H9 (cell line): ENCODE measurements at regions not wholly inside any gene's neighbourhood (a gene's known extent, or its start where the extent isn't known, plus 50 kb on each side); places are given as distances from the start of the nearest gene placed in this dataset.

Experiments used
- DNase-seq: peaks from one replicate; pipeline ENCODE4 v3.0.0-alpha.2; 2017
- H2AFZ ChIP-seq: one replicate; pipeline ENCODE4 v1.6.1; 2013; ENCODE audit warnings: mild to moderate bottlenecking, low read length, control low read depth, moderate library complexity
- H2AK5ac ChIP-seq: 2 replicates; pipeline ENCODE4 v1.6.1; 2013; ENCODE audit warnings: low read length, control low read depth, mixed read lengths; ENCODE audit not compliant: insufficient read length
- H2BK120ac ChIP-seq: one replicate; pipeline ENCODE4 v1.6.1; 2013; ENCODE audit warnings: low read depth, mild to moderate bottlenecking, low read length, control low read depth, inconsistent platforms; ENCODE audit not compliant: poor library complexity, severe bottlenecking
- H2BK12ac ChIP-seq: 2 replicates; pipeline ENCODE4 v1.6.1; 2013; ENCODE audit warnings: low read length, control low read depth, mixed read lengths, low read depth; ENCODE audit not compliant: insufficient read length
- H2BK15ac ChIP-seq: 2 replicates; pipeline ENCODE4 v1.6.1; 2013; ENCODE audit warnings: low read depth, low read length, control low read depth
- H2BK20ac ChIP-seq: one replicate; pipeline ENCODE4 v1.6.1; 2013; ENCODE audit warnings: low read depth, mild to moderate bottlenecking, low read length, control low read depth, inconsistent platforms; ENCODE audit not compliant: poor library complexity, severe bottlenecking
- H2BK5ac ChIP-seq: 2 replicates; pipeline ENCODE4 v1.6.1; 2013; ENCODE audit warnings: low read length, control low read depth, mixed read lengths; ENCODE audit not compliant: insufficient read length
- H3K14ac ChIP-seq: 2 replicates; pipeline ENCODE4 v1.6.1; 2013; ENCODE audit warnings: low read length, control low read depth; ENCODE audit not compliant: insufficient read depth
- H3K18ac ChIP-seq: 2 replicates; pipeline ENCODE4 v1.6.1; 2013; ENCODE audit warnings: low read depth, mild to moderate bottlenecking, mixed read lengths, low read length, control low read depth; ENCODE audit not compliant: insufficient read length
- H3K23ac ChIP-seq: 2 replicates; pipeline ENCODE4 v1.6.1; 2013; ENCODE audit warnings: low read length, control low read depth, mixed read lengths, low read depth; ENCODE audit not compliant: insufficient read length
- H3K23me2 ChIP-seq: 2 replicates; pipeline ENCODE4 v1.6.1; 2013; ENCODE audit warnings: low read depth, mild to moderate bottlenecking, mixed read lengths, low read length, control low read depth; ENCODE audit not compliant: insufficient read length, poor library complexity, severe bottlenecking
- H3K27ac ChIP-seq: 2 replicates; pipeline ENCODE4 v1.5.1; 2013; ENCODE audit warnings: low read length, control low read depth, mixed read lengths, low read depth; ENCODE audit not compliant: insufficient read length
- H3K27me3 ChIP-seq: 2 replicates; pipeline ENCODE4 v1.6.1; 2013; ENCODE audit warnings: low read length, control low read depth, inconsistent platforms; ENCODE audit not compliant: insufficient read depth
- H3K4ac ChIP-seq: 2 replicates; pipeline ENCODE4 v1.6.1; 2013; ENCODE audit warnings: low read depth, mild to moderate bottlenecking, control low read depth, inconsistent platforms, low read length, moderate library complexity
- H3K4me1 ChIP-seq: 2 replicates; pipeline ENCODE4 v1.6.1; 2013; ENCODE audit warnings: low read length, control low read depth, inconsistent platforms; ENCODE audit not compliant: insufficient read depth
- H3K4me2 ChIP-seq: 2 replicates; pipeline ENCODE4 v1.6.1; 2013; ENCODE audit warnings: low read length, control low read depth, mixed read lengths; ENCODE audit not compliant: insufficient read length, insufficient read depth
- H3K56ac ChIP-seq: 2 replicates; pipeline ENCODE4 v1.6.1; 2013; ENCODE audit warnings: low read depth, mild to moderate bottlenecking, mixed read lengths, low read length, control low read depth; ENCODE audit not compliant: insufficient read length
- H3K79me1 ChIP-seq: 2 replicates; pipeline ENCODE4 v1.6.1; 2013; ENCODE audit warnings: low read depth, mild to moderate bottlenecking, moderate library complexity, low read length, control low read depth, inconsistent platforms; ENCODE audit not compliant: insufficient read depth, poor library complexity, severe bottlenecking
- H3K79me2 ChIP-seq: 2 replicates; pipeline ENCODE4 v1.6.1; 2013; ENCODE audit warnings: low read length, control low read depth, inconsistent platforms; ENCODE audit not compliant: insufficient read depth
- H3K9ac ChIP-seq: 2 replicates; pipeline ENCODE4 v1.6.1; 2013; ENCODE audit warnings: low read length, control low read depth, mixed read lengths; ENCODE audit not compliant: insufficient read length; ENCODE audit errors: extremely low read depth
- H3K9me3 ChIP-seq: one replicate; pipeline ENCODE4 v1.6.1; 2013; ENCODE audit warnings: low read depth, low read length, inconsistent platforms; ENCODE audit not compliant: control insufficient read depth
- H3T11ph ChIP-seq: one replicate; pipeline ENCODE4 v1.6.1; 2013; ENCODE audit warnings: mild to moderate bottlenecking, low read length, control low read depth, inconsistent platforms
- H4K20me1 ChIP-seq: one replicate; pipeline ENCODE4 v1.6.1; 2013; ENCODE audit not compliant: control insufficient read depth, insufficient read length, insufficient read depth
- H4K5ac ChIP-seq: 2 replicates; pipeline ENCODE4 v1.6.1; 2013; ENCODE audit warnings: low read depth, mild to moderate bottlenecking, mixed read lengths, low read length, control low read depth; ENCODE audit not compliant: insufficient read length
- H4K8ac ChIP-seq: replicated peaks from 2 replicates; pipeline ENCODE4 v1.6.1; 2013; ENCODE audit warnings: low read length, control low read depth, mixed read lengths, low read depth; ENCODE audit not compliant: insufficient read length
- H4K91ac ChIP-seq: 2 replicates; pipeline ENCODE4 v1.6.1; 2013; ENCODE audit warnings: low read depth, mild to moderate bottlenecking, moderate library complexity, mixed read lengths, low read length, control low read depth; ENCODE audit not compliant: insufficient read length
- H3K27ac Mint-ChIP-seq, 3 experiments: 2 replicates in 2 of 3; 3 replicates in 1 of 3; pipeline ENCODE4 v1.8.0; 2020 to 2021; ENCODE audit warnings: mixed read lengths in 3 of 3, mild to moderate bottlenecking in 1 of 3, moderate library complexity in 1 of 3
- H3K27me3 Mint-ChIP-seq: 2 replicates; pipeline ENCODE4 v1.8.0; 2021; ENCODE audit warnings: low read depth, mild to moderate bottlenecking, moderate library complexity, mixed read lengths
- H3K36me3 Mint-ChIP-seq, 3 experiments: 2 replicates in 2 of 3; 3 replicates in 1 of 3; pipeline ENCODE4 v1.8.0; 2020 to 2021; ENCODE audit warnings: low read depth in 3 of 3, mixed read lengths in 3 of 3; ENCODE audit not compliant: insufficient read depth in 1 of 3
- H3K4me1 Mint-ChIP-seq, 2 experiments: 2 replicates each; pipeline ENCODE4 v1.8.0; 2020; ENCODE audit warnings: mixed read lengths in 2 of 2
- H3K4me3 Mint-ChIP-seq, 2 experiments: 2 replicates in 1 of 2; 3 replicates in 1 of 2; pipeline ENCODE4 v1.8.0; 2020 to 2021; ENCODE audit warnings: mild to moderate bottlenecking in 2 of 2, mixed read lengths in 2 of 2, moderate library complexity in 1 of 2
- H3K9me3 Mint-ChIP-seq, 2 experiments: 2 replicates in 1 of 2; 3 replicates in 1 of 2; pipeline ENCODE4 v1.8.0; 2020; ENCODE audit warnings: mild to moderate bottlenecking in 2 of 2, mixed read lengths in 2 of 2, moderate library complexity in 1 of 2
- WGBS: extraction: QIAGEN DNeasy Blood & Tissue Kit; methylation state at CpG from one replicate; pipeline ENCODE4 v1.1.7; 2013; ENCODE audit warnings: missing lambda C conversion rate, low lambda C conversion rate, mixed read lengths; ENCODE audit not compliant: insufficient read length; ENCODE audit errors: extremely low coverage; 5-methylcytosine and 5-hydroxymethylcytosine counted together
- TF ChIP-seq, protein P1 (sequence below): fragments of 200-600 bp; sonication (generic); conservative IDR thresholded peaks from 3 replicates; pipeline ENCODE4 v1.8.0; 2021; ENCODE audit warnings: antibody characterized with exemption, mild to moderate bottlenecking

DNA sequence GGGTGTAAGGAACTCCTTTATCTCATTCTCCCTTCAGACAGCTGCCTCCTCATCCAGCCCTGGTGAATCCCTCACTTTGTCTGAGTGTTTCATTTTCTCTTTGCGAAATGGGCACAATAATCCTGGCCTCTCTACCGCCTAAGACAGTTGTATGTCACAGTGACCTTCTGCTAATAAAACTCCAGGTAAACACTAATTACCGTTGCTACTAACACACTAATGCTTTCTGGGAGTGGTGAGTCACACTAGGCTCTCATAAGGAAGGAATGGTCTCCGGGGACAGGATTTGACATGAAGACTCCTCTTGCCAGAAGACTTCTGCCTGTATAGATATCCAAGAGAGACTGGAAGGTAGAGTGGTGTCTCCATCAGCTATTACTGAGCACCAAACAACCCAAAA, 71.7 kb upstream of the SNRK start:
- no peak overlapping the region for H3K9ac ChIP-seq
- H2AK5ac ChIP-seq = no peak overlapping the region
- H2BK120ac ChIP-seq = no peak overlapping the region
- Mint-ChIP-seq H3K4me3 (no peak overlapping the region), H3K27me3 (peaks cover 21% of the 10 kb centered on the region), H3K36me3 (no peaks in the 10 kb centered on the region), H3K9me3 (no peaks in the 10 kb centered on the region), H3K4me1 (no peaks in the 10 kb centered on the region), H3K27ac (no peak overlapping the region)
- no peak overlapping the region for H3K4ac ChIP-seq
- H3K14ac ChIP-seq = no peak overlapping the region
- no peaks in the 10 kb centered on the region for H3K4me1 ChIP-seq
- no peak overlapping the region for H3K27ac ChIP-seq
- no peak overlapping the region for H3T11ph ChIP-seq
- no CpG with 5 or more reads among the region's 4 CpGs for WGBS
- no peaks in the 10 kb centered on the region for H4K20me1 ChIP-seq
- H3K23ac ChIP-seq = no peak overlapping the region
- H3K4me2 ChIP-seq = no peak overlapping the region
- H2BK12ac ChIP-seq = no peak overlapping the region
- H4K8ac ChIP-seq = no peak overlapping the region
- H3K27me3 ChIP-seq = no peaks in the 10 kb centered on the region
- H4K91ac ChIP-seq = no peak overlapping the region
- no peaks in the 10 kb centered on the region for H3K79me2 ChIP-seq
- no peak overlapping the region for H4K5ac ChIP-seq
- no peak overlapping the region for H2BK15ac ChIP-seq
- no peak overlapping the region for H3K18ac ChIP-seq
- no peak overlapping the region for H2BK20ac ChIP-seq
- H3K9me3 ChIP-seq = no peaks in the 10 kb centered on the region
- H2AFZ ChIP-seq = no peak overlapping the region
- DNase-seq = no peak
- H3K56ac ChIP-seq = no peak overlapping the region
- no peak overlapping the region for H2BK5ac ChIP-seq
- TF ChIP-seq, protein P1, sequence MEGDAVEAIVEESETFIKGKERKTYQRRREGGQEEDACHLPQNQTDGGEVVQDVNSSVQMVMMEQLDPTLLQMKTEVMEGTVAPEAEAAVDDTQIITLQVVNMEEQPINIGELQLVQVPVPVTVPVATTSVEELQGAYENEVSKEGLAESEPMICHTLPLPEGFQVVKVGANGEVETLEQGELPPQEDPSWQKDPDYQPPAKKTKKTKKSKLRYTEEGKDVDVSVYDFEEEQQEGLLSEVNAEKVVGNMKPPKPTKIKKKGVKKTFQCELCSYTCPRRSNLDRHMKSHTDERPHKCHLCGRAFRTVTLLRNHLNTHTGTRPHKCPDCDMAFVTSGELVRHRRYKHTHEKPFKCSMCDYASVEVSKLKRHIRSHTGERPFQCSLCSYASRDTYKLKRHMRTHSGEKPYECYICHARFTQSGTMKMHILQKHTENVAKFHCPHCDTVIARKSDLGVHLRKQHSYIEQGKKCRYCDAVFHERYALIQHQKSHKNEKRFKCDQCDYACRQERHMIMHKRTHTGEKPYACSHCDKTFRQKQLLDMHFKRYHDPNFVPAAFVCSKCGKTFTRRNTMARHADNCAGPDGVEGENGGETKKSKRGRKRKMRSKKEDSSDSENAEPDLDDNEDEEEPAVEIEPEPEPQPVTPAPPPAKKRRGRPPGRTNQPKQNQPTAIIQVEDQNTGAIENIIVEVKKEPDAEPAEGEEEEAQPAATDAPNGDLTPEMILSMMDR = no peak
- H3K79me1 ChIP-seq = no peaks in the 10 kb centered on the region
- H3K23me2 ChIP-seq = no peaks in the 10 kb centered on the region
